CD4-positive, alpha-beta memory T cell (primary cell): ENCODE measurements at regions not wholly inside any gene's neighbourhood (a gene's known extent, or its start where the extent isn't known, plus 50 kb on each side); places are given as distances from the start of the nearest gene placed in this dataset.

Experiments
- CTCF ChIA-PET: fragments of 350-600 bp; sonication (Branson Sonifier 250); formaldehyde crosslinking; loops from one replicate; lab custom pipeline; 2021; ENCODE audit warnings: inconsistent platforms; ENCODE audit not compliant: partially characterized antibody; lab: Charles Lee
- POLR2A ChIA-PET: fragments of 350-600 bp; sonication (Branson Sonifier 250); formaldehyde crosslinking; loops from one replicate; lab custom pipeline; 2021; ENCODE audit not compliant: partially characterized antibody; lab: Charles Lee
- DNase-seq, 5 donors: peaks; one replicate each; pipeline versions ENCODE4 v3.0.0 to v3.0.0-alpha.2; 2020 to 2022; ENCODE audit warnings: mixed read lengths in 1 of 5
- H3K27ac ChIP-seq: one replicate; pipeline ENCODE4 v1.7.0; 2013; ENCODE audit warnings: low read depth, low read length
- H3K27me3 ChIP-seq: 2 replicates; pipeline ENCODE4 v1.7.0; 2013; ENCODE audit warnings: mild to moderate bottlenecking, low read length, moderate library complexity; ENCODE audit not compliant: insufficient read depth
- H3K36me3 ChIP-seq: 2 replicates; pipeline ENCODE4 v1.7.0; 2013; ENCODE audit warnings: mild to moderate bottlenecking, low read length, moderate library complexity; ENCODE audit not compliant: insufficient read depth
- H3K4me1 ChIP-seq: 2 replicates; pipeline ENCODE4 v1.7.0; 2013; ENCODE audit warnings: mild to moderate bottlenecking, low read length, moderate library complexity; ENCODE audit not compliant: insufficient read depth
- H3K4me3 ChIP-seq, 2 donors: one replicate each; pipeline ENCODE4 v1.7.0; 2013; ENCODE audit warnings: low read length in 2 of 2, mild to moderate bottlenecking in 1 of 2
- H3K9me3 ChIP-seq, 2 donors: one replicate each; pipeline ENCODE4 v1.7.0; 2013; ENCODE audit warnings: low read length in 2 of 2, control low read depth in 1 of 2; ENCODE audit not compliant: control insufficient read depth in 1 of 2
- H3K27ac Mint-ChIP-seq, 7 donors: one replicate each; pipeline ENCODE4 v1.8.0; 2020 to 2021; ENCODE audit warnings: mixed read lengths in 7 of 7, mild to moderate bottlenecking in 6 of 7, inconsistent platforms in 3 of 7, moderate library complexity in 3 of 7
- H3K27me3 Mint-ChIP-seq, 2 donors: one replicate each; pipeline ENCODE4 v1.8.0; 2020 to 2021; ENCODE audit warnings: mixed read lengths in 2 of 2
- H3K36me3 Mint-ChIP-seq, 2 donors: one replicate each; pipeline ENCODE4 v1.8.0; 2020 to 2021; ENCODE audit warnings: mixed read lengths in 2 of 2, inconsistent platforms in 1 of 2, mild to moderate bottlenecking in 1 of 2
- H3K4me1 Mint-ChIP-seq, 4 donors: one replicate each; pipeline ENCODE4 v1.8.0; 2020 to 2021; ENCODE audit warnings: mixed read lengths in 4 of 4, mild to moderate bottlenecking in 1 of 4
- H3K4me3 Mint-ChIP-seq, 8 donors: one replicate each; pipeline ENCODE4 v1.8.0; 2020 to 2021; ENCODE audit warnings: mixed read lengths in 8 of 8, mild to moderate bottlenecking in 7 of 8, moderate library complexity in 6 of 8, inconsistent platforms in 3 of 8
- H3K9me3 Mint-ChIP-seq, 8 donors: one replicate each; pipeline ENCODE4 v1.8.0; 2020 to 2021; ENCODE audit warnings: mixed read lengths in 8 of 8, mild to moderate bottlenecking in 5 of 8, inconsistent platforms in 3 of 8, moderate library complexity in 1 of 8
- intact Hi-C: fragments of 100-400 bp; cut with micrococcal nuclease; formaldehyde crosslinking; loops from one replicate; pipeline ENCODE4 v1.15.1; 2023

- no peaks in the 10 kb centered on the region for H3K36me3 Mint-ChIP-seq
- Histone ChIP-seq H3K9me3 (no peaks in the 10 kb centered on the region), H3K4me3 (no peak overlapping the region), H3K4me1 (no peaks in the 10 kb centered on the region), H3K27ac (no peak overlapping the region), H3K36me3 (no peaks in the 10 kb centered on the region), H3K27me3 (no peaks in the 10 kb centered on the region)
- no peak overlapping the region for H3K27ac Mint-ChIP-seq
- POLR2A ChIA-PET = no interaction called here
- CTCF ChIA-PET = no interaction called here
- H3K27me3 Mint-ChIP-seq = peaks cover 9 to 11% of the 10 kb centered on the region in 2 donors
- H3K4me3 Mint-ChIP-seq = no peak overlapping the region
- DNase-seq = no peak
- H3K4me1 Mint-ChIP-seq = peaks cover 0 to 8% (median under 1%) of the 10 kb centered on the region in 4 donors
- intact Hi-C loops = no loop called here
- peaks cover 0 to 4% (median 0%) of the 10 kb centered on the region in 8 donors for H3K9me3 Mint-ChIP-seq
Observed at GRCh38 chr6:148225871-148226270, 116.8 kb upstream of the SASH1 start.

- Histone ChIP-seq H3K4me3 (no peak overlapping the region), H3K36me3 (no peaks in the 10 kb centered on the region), H3K9me3 (no peaks in the 10 kb centered on the region), H3K27ac (no peak overlapping the region), H3K4me1 (no peaks in the 10 kb centered on the region), H3K27me3 (no peaks in the 10 kb centered on the region)
- no peak for DNase-seq
- CTCF ChIA-PET = no interaction called here
- intact Hi-C loops = no loop called here
- no peak overlapping the region for H3K4me3 Mint-ChIP-seq
- POLR2A ChIA-PET = no interaction called here
- H3K4me1 Mint-ChIP-seq = peaks cover 0 to 7% (median under 1%) of the 10 kb centered on the region in 4 donors
- H3K27ac Mint-ChIP-seq = no peak overlapping the region
- no peaks in the 10 kb centered on the region for H3K36me3 Mint-ChIP-seq
- H3K9me3 Mint-ChIP-seq = peaks cover 0 to 4% (median 0%) of the 10 kb centered on the region in 8 donors
- H3K27me3 Mint-ChIP-seq = peaks cover 8 to 10% of the 10 kb centered on the region in 2 donors
Observed at GRCh38 chr6:148226284-148226683, 116.4 kb upstream of the SASH1 start.

GRCh38 chr6:148231572-148231971, 111.1 kb upstream of the SASH1 start:
- Histone ChIP-seq H3K27me3 (no peaks in the 10 kb centered on the region), H3K36me3 (no peaks in the 10 kb centered on the region), H3K9me3 (no peaks in the 10 kb centered on the region), H3K4me1 (no peaks in the 10 kb centered on the region), H3K4me3 (no peak overlapping the region), H3K27ac (no peak overlapping the region)
- no peak for DNase-seq
- H3K36me3 Mint-ChIP-seq = no peaks in the 10 kb centered on the region
- H3K4me1 Mint-ChIP-seq = no peaks in the 10 kb centered on the region
- no peak overlapping the region for H3K4me3 Mint-ChIP-seq
- peaks cover 7 to 8% of the 10 kb centered on the region in 2 donors for H3K27me3 Mint-ChIP-seq
- no peak overlapping the region for H3K27ac Mint-ChIP-seq
- ChIA-PET CTCF (no interaction called here), POLR2A (no interaction called here)
- intact Hi-C loops = no loop called here
- H3K9me3 Mint-ChIP-seq = peaks cover 0 to 6% (median 0%) of the 10 kb centered on the region in 8 donors

- Histone ChIP-seq H3K9me3 (no peaks in the 10 kb centered on the region), H3K36me3 (no peaks in the 10 kb centered on the region), H3K4me1 (no peaks in the 10 kb centered on the region), H3K27ac (no peak overlapping the region), H3K4me3 (no peak overlapping the region), H3K27me3 (no peaks in the 10 kb centered on the region)
- no peak overlapping the region for H3K27ac Mint-ChIP-seq
- POLR2A ChIA-PET = no interaction called here
- H3K4me1 Mint-ChIP-seq = no peaks in the 10 kb centered on the region
- no peak for DNase-seq
- CTCF ChIA-PET = interaction anchor here (1.3 kb wide), 1 partner anchor 11 kb away, joined by 4 read pairs; no protein-coding TSS in a partner anchor
- H3K9me3 Mint-ChIP-seq = peaks cover 0 to 6% (median 0%) of the 10 kb centered on the region in 8 donors
- H3K36me3 Mint-ChIP-seq = no peaks in the 10 kb centered on the region
- intact Hi-C loops = no loop called here
- H3K27me3 Mint-ChIP-seq = peaks cover 7 to 13% of the 10 kb centered on the region in 2 donors
- H3K4me3 Mint-ChIP-seq = no peak overlapping the region
Observed at GRCh38 chr6:148235446-148235845, 107.2 kb upstream of the SASH1 start.

- no peak overlapping the region for H3K4me3 Mint-ChIP-seq
- no peak overlapping the region for H3K4me3 ChIP-seq
- intact Hi-C loops = no loop called here
- POLR2A ChIA-PET = no interaction called here
- no peaks in the 10 kb centered on the region for H3K36me3 Mint-ChIP-seq
- no peaks in the 10 kb centered on the region for H3K4me1 Mint-ChIP-seq
- H3K36me3 ChIP-seq = no peaks in the 10 kb centered on the region
- H3K27me3 ChIP-seq = no peaks in the 10 kb centered on the region
- peaks cover 0 to 4% (median 0%) of the 10 kb centered on the region in 8 donors for H3K9me3 Mint-ChIP-seq
- DNase-seq = no peak
- CTCF ChIA-PET = no interaction called here
- H3K27me3 Mint-ChIP-seq = peaks cover 10 to 16% of the 10 kb centered on the region in 2 donors
- H3K4me1 ChIP-seq = no peaks in the 10 kb centered on the region
- H3K9me3 ChIP-seq = no peaks in the 10 kb centered on the region
- H3K27ac Mint-ChIP-seq = no peak overlapping the region
- H3K27ac ChIP-seq = no peak overlapping the region
Observed at GRCh38 chr6:148238713-148239112, 103.9 kb upstream of the SASH1 start.

GRCh38 chr6:148239215-148239614, 103.4 kb upstream of the SASH1 start:
- Histone ChIP-seq H3K27me3 (no peaks in the 10 kb centered on the region), H3K36me3 (no peaks in the 10 kb centered on the region), H3K27ac (no peak overlapping the region), H3K9me3 (no peaks in the 10 kb centered on the region), H3K4me1 (no peaks in the 10 kb centered on the region), H3K4me3 (no peak overlapping the region)
- H3K27ac Mint-ChIP-seq = no peak overlapping the region
- H3K4me3 Mint-ChIP-seq = no peak overlapping the region
- H3K4me1 Mint-ChIP-seq = no peaks in the 10 kb centered on the region
- intact Hi-C loops = no loop called here
- CTCF ChIA-PET = no interaction called here
- peaks cover 0 to 4% (median 0%) of the 10 kb centered on the region in 8 donors for H3K9me3 Mint-ChIP-seq
- no peak for DNase-seq
- no peaks in the 10 kb centered on the region for H3K36me3 Mint-ChIP-seq
- POLR2A ChIA-PET = no interaction called here
- H3K27me3 Mint-ChIP-seq = peaks cover 10 to 16% of the 10 kb centered on the region in 2 donors

- H3K36me3 Mint-ChIP-seq = no peaks in the 10 kb centered on the region
- Histone ChIP-seq H3K9me3 (no peaks in the 10 kb centered on the region), H3K4me3 (no peak overlapping the region), H3K27ac (no peak overlapping the region), H3K27me3 (no peaks in the 10 kb centered on the region), H3K36me3 (no peaks in the 10 kb centered on the region), H3K4me1 (no peaks in the 10 kb centered on the region)
- no peak for DNase-seq
- H3K4me1 Mint-ChIP-seq = no peaks in the 10 kb centered on the region
- CTCF ChIA-PET = interaction anchor here (1.2 kb wide), 1 partner anchor 63 kb away, joined by 3 read pairs; no protein-coding TSS in a partner anchor
- peaks cover 10 to 16% of the 10 kb centered on the region in 2 donors for H3K27me3 Mint-ChIP-seq
- POLR2A ChIA-PET = no interaction called here
- intact Hi-C loops = no loop called here
- H3K9me3 Mint-ChIP-seq = peaks cover 0 to 4% (median 0%) of the 10 kb centered on the region in 8 donors
- H3K27ac Mint-ChIP-seq = no peak overlapping the region
- H3K4me3 Mint-ChIP-seq = no peak overlapping the region
Observed at GRCh38 chr6:148239801-148240460, 102.7 kb upstream of the SASH1 start.
